ENCODE measurements at regions not wholly inside any gene's neighbourhood (a gene's known extent, or its start where the extent isn't known, plus 50 kb on each side); places are given as distances from the start of the nearest gene placed in this dataset.

DNA sequence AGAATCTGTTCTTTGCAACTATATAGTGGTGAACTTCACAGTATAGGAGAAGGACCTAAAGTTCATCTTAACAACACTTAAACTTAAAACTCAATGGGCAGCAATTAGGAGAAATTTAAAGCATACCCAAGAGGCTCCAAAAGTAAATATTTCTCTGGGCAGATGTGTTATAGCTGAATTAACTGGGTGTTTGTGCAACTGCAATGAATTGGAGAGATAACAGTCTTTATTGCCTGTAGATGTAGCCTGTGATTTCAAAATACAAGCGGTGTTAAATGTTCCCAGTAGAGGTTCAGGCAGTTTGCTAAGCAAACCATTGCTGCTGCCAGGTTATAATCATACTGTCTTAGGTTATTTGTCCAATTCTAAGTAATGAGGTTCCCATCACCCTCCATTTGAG, 294.1 kb upstream of the MTNR1B start:
- DNase-seq = no peak

DNA sequence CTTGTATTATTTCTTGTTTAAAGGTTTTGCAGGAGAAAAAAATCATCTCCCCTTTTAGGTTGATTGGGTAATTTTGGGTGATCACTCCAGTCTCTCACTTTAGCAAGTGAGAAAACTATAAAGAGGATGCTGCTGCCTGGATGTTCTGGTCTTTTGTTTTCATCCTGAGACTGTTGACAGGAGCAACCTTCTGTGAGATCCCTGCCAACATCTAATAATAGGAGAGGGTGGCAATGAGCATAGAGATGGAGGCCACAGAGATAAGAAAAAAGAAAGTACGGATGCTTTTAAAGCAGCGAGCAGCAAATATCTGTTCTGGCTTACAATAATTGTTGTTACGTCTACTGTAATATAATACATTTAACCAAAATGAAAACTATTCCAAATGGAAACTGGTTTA, 293.6 kb upstream of the MTNR1B start:
- no peak for DNase-seq

DNA sequence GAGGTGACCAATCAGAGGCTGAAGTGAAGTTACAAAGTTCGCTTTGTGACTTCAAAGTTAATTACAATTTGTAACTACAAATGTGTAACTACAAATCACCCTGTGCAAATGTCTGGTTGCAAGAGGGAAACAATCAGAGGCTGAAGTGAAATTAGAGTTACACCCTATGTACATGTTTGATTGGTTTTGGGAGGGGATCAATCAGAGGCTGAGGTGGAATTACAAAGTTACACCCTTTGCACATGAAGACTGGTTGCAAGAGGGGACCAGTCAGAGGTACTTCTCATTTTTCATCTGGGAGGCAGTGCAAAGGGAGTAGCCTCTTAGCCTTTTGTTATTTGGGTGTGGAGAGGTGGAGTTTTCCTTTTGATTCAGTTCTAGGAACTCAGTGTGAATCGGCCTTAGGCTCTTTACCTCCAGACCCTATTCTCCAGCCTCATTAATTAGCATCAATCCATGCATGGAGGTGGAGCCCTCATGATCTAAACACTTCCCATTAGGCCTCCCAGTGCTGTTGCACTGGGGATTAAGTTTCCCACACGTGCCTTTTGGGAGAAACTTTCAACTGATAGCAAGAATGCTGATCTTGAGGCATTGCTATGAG, 291.3 kb upstream of the MTNR1B start:
- no peak for DNase-seq

- DNase-seq = no peak
Measured at GRCh38 chr11:92681586-92681985, 287.9 kb upstream of the MTNR1B start.

DNA sequence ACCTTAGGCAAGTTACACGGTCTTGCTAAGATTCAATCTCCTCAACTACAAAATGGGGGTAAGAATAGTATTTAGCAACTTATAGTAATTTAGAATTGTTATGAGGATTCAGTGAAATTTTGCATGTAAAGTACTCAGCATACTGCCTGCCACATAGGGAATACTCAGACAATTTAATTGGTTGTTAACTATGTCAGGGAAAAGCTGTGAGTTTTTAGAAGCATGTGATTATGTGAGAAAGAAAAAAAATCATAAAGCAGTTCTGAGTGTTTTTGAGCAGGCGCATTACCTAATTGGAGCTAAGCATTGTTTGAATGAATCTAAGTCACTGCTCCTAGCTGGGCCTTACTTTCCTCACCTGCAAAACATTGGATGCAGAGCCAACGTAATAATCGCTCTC, 287.3 kb upstream of the MTNR1B start:
- DNase-seq = no peak

GRCh38 chr11:92682952-92683351, 286.5 kb upstream of the MTNR1B start:
- no peak for DNase-seq

- no peak for DNase-seq
Measured at GRCh38 chr11:92685049-92685448, 284.4 kb upstream of the MTNR1B start.

DNA sequence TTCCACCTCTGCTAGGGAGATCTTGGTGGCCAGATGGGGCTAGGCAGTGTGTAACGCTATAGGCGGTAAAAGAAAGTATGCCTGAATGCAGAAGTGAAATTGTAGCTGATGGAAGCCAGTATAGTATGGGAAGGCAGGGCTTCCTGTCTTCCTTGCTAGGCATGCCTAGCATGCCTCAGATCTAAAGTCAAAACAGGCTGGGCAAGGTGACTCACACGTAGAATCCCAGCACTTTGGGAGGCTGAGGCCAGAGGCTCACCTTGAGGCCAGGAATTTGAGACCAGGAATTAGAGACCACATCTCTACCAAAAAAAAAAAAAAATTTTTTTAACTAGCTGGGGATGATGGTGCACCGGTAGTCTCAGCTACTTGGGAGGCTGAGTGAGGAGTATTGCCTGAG, 281.7 kb upstream of the MTNR1B start:
- DNase-seq = no peak

DNA sequence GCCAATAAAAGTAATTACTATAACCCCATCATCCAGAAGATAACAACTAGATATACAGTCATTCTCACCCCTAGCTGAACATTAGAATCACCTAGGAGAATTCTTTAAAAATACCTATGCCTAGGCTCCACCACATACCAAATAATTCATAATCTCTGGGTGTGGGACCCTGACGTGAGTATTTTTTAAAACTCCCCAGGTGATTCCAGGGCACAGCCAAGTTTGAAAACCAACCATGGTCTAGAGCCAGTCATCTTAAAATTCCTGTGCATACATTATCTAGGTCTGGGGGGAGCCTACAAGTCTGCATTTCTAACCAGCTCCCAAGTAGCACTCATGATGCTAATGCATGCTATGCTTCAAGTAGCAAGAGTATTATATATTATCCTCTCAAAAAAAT, 281.0 kb upstream of the MTNR1B start:
- DNase-seq = no peak

- no peak for DNase-seq
Measured at GRCh38 chr11:92692826-92693546, 276.5 kb upstream of the MTNR1B start.

- no peak for DNase-seq
Measured at GRCh38 chr11:92696076-92696475, 273.4 kb upstream of the MTNR1B start.

GRCh38 chr11:92697461-92698312, 271.8 kb upstream of the MTNR1B start:
- DNase-seq = no peak

GRCh38 chr11:92698742-92699141, 270.7 kb upstream of the MTNR1B start:
- DNase-seq = no peak

DNA sequence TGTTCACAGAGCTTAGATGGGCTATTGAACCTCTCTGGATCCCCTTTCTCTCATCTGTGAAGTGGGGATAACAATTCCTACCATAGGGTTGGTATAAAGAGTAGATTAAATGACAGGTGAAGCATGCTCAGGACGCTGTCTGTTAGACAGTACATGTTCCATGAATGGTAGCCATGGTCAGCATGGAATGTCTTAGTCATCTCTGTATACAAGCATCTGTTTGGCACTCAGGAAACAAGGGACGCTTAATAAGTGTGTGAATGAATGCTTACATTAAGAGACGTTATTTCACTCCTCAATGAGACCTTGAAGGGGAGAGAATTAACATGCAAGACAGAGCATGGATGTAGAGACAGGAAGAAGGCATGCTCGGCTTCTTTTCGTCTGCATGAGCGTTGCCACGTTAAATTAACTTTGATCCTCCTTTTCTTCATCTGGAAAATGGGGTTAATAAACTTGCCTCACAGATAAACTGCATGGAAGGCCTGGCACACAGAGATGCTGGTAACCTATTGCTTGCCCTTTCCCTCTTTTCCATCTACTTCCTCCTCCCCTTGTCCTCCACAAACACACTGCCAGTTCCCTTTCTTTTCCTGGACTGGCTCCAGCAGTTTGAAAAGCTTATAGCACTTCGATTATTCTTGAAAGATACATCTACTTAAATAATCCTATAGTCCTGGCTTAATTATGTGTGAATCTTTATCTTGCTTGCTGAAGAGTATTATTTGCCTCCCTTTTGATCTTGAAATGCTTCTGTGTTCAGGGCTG, 267.2 kb upstream of the MTNR1B start:
- no peak for DNase-seq

DNA sequence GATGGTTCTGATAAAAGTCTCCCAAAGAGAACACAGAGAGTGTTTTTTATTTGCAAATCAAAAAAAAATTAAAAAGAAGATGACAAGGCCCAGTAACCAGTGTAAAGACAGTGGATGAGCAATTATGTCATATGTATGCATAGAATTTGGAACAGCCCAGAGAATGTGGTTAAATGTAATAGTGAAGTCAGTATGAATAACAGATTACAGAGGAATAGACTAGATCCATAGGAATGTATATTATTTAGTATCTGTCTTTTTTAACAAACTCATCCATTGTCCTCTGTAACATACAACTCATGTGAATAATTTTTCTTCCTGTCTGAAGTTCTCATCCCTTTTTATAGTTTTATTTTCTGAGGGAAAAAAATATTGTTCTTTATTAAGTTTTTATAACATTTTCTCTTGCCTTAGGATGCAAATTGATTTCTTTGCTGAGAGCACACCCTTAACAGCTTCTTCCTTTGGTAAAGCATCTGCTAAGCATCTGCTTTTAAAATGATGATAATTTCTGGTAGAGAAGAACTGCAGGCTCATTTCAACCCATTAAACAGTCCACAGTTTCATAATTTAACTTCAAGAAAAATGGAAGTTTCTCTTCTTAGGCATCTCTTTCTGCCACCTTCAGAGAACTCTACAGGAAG, 266.5 kb upstream of the MTNR1B start:
- DNase-seq = no peak

GRCh38 chr11:92703449-92703830, 266.0 kb upstream of the MTNR1B start:
- DNase-seq = no peak

GRCh38 chr11:92707173-92707619, 262.3 kb upstream of the MTNR1B start:
- DNase-seq = no peak

DNA sequence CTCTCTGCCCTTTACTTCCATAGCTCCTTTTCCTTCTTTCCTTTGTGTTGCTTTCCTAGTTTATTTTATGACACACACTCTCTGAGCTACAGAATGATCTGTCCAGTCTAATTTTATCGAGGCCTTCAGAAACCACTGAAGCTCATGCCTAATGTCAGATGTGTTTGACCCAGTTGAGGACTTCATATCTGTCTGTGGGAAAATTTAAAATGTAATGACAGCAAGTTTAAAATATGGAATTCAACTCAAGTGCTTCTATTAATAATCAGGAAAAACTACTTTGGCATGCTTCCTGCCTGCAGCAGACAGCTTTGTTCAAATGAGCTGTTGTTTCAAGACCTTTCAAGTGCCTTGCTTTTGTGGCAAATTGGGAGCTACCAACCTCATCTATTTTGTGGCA, 261.8 kb upstream of the MTNR1B start:
- DNase-seq = no peak

DNA sequence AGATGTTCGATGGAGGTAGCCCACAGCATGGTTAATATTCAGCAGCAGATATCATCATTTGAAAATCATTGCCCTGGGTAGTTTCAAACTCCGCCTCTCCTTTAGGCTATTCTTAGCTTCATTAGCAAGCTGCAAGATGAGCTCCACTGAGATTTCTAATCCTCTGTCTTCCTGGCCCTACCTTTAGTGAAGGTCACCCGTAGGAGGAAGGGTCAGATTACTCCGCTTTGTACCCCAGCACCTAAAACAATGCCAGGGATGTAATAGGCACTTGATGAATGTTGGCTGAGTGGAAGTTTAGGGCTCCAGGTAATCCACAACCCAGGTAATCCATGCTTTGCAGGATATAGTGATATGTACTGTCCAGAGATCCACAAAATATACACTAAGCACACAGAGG, 260.1 kb upstream of the MTNR1B start:
- DNase-seq = no peak

- DNase-seq = no peak
Measured at GRCh38 chr11:92711926-92712325, 257.5 kb upstream of the MTNR1B start.

DNA sequence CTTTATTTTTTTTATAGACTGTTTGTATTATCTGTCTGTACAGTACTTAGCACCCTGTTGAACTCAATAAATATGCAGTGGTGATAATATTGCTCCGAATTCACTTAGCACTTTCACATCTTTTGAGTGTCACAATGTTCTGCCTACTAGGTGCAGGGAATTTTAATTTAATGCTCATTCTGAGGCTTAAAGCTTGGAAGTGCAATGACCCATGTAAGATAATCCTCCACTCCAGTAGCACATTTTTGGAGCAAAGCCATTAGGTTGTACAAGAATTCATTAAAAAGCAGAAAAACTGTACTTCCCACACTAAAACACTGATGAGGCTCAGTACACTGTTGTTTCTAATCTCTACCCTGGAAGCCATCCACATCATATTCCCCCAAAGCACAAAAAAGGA, 255.3 kb upstream of the MTNR1B start:
- DNase-seq = no peak

GRCh38 chr11:92717240-92717639, 252.2 kb upstream of the MTNR1B start:
- no peak for DNase-seq

- DNase-seq = no peak
Measured at GRCh38 chr11:92720385-92720784, 249.1 kb upstream of the MTNR1B start.

Measured in kidney glomerular epithelial cell (primary cell).